HG03521 (cell line): ENCODE measurements at regions not wholly inside any gene's neighbourhood (a gene's known extent, or its start where the extent isn't known, plus 50 kb on each side); places are given as distances from the start of the nearest gene placed in this dataset.
"Not testable (repeated sequence)": the region's sequence is repeated elsewhere in the genome, so short reads cannot be mapped to it uniquely, and the experiment has no call there.

Experiments used
- ATAC-seq: cut with Tn5 transposase; IDR thresholded peaks from one replicate; pipeline ENCODE4 v1.9.1; 2021; ENCODE audit warnings: mild to moderate bottlenecking, moderate library complexity; ENCODE audit not compliant: unreplicated experiment

DNA sequence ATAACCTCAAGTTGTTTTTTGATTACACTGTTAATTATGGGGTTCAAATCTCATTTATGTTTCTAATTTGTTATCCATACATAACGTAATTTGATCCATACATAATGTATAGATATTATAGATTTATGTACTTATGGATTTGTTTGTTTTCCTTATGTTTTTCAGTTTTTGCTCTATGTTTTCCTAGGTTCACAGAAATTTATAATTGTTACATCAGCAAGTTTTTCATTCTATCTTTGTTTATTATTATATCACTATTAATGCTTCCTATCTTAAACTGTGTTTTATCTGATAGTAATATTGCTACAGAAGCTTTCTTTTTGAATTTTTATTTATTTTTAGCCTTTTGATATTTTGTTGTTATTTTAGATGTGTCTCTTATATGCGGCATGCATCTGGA lies 194.3 kb upstream of the SOX21 start:
- no peak for ATAC-seq

DNA sequence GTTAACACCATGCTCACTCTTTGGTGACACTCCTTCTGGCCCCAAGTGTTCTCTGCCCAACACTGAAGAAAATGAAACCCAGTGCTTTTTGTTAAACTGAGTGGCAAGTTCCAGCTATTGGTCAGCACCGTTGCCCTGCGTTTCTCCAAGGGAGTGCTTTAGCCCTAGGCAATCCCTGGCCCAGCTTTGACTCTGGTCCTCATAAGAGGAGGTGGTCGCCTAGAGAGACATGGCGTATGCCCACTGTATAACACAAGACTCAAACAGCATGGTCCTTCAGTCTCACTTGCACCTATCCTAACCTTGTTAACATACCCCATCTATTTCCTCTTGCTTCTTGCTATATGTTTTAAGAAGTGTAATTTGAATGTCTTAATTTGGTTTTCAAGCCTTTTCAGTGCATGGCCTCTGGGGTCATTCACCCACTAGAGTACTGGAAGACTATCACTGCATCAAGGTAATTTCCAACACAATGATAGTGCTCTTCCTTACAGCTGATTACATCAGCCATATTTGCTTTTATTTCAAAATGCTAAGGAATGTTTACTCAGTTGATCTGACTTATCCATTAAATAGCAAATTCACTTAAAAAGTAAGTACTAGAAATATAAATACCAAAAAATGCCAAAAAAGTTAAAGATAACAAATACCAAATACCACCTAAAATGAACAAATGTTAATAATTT lies 190.5 kb upstream of the SOX21 start:
- ATAC-seq: no peak

DNA sequence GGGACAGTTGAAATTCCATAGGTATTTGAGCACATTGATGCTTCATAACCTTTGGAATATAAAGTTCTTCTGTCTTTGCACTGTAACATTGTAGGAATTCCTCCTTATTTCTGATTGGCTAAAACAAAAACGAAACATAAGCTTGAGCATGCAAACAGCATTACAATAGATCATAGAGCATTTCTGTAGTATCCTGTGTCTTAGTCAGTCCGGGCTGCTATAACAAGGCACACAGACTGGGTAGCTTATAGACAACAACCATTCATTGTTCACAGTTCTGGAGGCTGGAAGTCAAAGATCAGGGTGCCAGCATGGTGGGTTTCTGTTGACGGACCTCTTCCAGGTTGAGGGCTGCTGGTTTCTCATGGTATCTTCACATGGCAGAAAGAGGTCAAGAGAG lies 188.7 kb upstream of the SOX21 start:
- ATAC-seq: no peak

DNA sequence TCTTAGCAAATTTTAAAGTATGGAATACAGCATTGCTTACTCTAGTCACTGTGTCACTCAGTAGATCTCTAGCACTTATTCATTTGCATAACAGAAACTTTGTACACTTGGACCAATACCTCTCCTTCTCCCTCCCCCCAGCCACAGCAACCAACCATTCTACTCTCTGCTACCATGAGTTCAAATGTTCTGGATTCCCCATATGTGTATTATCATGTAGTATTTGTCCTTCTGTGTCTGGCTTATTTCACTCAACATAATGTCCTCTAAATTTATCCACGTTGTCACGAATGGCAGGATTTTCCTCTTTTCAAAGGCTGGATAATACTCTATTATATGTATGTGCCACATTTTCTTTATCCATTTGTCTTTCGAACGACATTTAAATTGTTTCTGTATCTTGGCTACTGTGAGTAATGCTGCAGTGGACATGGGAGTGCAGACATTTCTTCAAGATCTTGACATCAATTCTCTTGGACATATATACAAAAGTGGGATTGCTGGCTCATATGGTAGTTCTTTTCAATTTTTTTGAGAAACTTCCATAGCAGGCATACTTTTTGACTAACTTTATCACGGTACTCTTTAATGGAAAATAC lies 184.5 kb upstream of the SOX21 start:
- ATAC-seq: no peak

DNA sequence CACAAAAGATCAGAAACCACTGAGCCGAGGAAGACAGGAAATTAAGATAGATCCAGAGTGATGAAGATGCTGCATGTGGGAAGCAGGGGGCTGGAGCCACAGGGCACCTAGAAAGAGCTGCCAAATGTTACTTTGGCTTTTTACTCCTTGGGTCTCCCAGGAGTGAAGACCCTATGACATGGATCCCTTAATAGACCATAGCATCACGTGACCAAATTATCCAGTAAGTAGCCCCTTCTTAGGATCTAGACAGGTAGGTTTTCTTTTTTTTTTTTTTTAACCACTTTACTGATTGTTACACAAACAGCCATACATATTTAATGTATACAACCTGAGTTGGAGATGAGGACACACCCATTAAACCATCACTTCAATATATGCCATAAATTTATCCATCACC lies 183.9 kb upstream of the SOX21 start:
- ATAC-seq: no peak

DNA sequence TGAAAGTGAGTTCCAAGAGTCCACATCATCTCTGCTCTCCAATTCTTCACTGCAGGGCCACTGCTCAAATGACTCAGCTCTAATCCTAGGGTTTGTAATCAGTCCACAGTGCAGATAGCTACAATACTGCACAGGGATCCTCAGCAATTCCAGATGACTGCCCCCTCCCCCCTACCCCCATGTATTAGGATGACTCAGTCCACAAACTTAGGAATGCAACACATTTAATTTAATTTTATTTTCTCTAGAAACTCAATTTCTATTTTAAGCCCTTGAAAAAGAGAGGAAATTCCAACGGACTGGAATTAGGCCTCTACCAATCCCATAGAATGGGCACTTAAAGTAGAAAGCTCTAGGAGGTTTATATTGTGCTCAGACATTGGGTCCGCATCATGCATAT lies 173.8 kb upstream of the SOX21 start:
- no peak for ATAC-seq

DNA sequence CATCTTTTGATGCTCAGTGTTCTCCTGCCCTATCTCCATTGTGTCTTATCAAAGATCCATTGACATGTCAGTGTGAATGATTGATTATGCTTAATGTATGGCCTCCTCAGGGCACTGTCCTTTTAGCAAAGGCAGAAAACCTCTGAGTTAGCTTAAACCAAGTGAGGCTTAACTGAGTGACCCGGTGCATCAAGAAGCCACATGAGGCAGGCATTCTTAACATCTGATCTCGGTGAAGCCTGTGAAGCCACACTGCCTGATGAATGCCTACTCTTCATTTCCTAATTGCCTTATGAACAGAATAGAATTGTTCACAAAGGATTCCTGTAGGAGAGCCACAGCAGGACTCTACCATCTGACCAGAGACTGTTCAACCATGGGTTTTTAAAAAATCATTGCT lies 168.1 kb upstream of the SOX21 start:
- no peak for ATAC-seq

DNA sequence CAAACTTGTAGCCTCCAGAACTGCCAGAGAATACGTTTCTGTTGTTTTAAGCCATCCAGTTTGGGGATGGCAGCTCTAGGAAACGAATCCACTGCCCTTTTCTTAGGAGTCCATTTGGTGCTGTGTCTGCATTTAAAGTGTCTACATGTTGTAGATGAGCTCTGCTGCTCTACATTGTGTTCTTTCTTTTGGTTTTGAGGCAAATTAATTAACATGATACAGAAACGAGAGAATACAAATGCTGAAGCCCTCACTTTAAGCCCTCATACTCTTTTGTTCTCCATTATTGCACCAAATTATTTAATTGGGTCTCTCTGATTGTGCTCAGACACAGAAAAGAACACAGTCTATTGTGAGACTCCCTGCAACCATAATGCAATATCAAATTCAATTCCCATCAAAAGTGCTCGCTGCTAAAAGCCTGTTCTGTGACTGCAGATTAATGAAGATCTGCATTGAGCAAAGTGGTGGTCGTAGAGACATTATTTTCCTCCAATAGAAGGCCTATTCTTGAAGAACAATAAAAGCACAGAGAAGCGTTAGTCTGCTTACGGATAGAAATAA lies 166.3 kb upstream of the SOX21 start:
- ATAC-seq: no peak

DNA sequence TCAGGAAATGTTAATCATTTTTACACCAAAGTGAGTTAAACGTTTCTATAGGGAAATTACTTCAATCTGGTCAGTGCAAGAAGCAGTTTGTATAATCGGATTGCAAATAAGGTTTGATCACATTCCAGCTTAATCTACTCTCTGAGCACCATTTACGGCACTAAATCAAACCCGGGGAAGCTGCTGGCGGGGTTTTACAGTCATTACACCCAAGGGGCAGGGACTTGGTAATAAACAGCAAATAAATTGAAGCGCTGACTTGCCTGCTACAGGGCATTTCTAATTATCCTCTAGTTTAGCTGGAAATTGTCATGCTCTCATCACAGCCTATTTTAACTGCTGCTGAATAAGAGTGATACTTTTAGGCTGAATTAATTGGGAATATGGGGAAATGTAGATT lies 152.1 kb upstream of the SOX21 start:
- ATAC-seq: no peak

DNA sequence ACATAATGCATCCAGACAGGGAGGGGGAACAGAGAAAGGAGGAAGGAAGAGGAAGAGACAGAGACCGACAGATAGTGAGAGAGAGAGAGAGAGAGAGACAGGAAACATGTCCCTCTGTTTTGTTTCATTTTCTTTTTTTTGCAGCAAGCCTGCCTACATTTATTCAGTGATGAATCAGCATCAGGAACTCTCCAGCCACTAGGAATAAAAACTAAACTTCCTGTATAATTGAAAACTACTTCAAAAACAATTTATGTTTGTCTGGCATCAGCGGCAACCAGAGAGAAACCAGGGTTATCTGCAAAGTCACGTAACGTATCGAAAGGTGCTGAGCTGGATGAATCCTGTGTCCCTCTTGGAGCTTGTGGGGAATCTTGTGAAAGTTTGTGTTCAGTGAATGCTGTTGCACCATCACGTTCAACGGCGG lies 148.6 kb upstream of the SOX21 start:
- no peak for ATAC-seq

DNA sequence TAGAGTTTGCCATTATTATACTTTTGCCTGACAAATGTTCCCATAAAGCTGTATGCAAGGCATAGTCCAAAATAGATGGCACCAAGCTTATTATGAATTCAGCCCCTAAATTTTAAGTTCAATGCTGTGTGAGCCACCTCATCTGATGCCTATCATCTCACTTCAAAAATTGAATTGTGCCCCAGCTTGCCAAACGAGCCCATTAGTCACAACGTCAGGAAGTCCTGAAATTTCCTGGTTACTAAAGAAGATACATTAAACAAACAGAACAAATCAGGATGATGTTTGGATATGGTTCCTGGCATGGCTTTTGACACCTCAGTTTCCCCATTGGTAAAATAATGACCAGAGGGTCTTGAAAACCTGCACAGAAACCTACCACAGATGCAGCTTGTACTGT lies 147.5 kb upstream of the SOX21 start:
- ATAC-seq: no peak

DNA sequence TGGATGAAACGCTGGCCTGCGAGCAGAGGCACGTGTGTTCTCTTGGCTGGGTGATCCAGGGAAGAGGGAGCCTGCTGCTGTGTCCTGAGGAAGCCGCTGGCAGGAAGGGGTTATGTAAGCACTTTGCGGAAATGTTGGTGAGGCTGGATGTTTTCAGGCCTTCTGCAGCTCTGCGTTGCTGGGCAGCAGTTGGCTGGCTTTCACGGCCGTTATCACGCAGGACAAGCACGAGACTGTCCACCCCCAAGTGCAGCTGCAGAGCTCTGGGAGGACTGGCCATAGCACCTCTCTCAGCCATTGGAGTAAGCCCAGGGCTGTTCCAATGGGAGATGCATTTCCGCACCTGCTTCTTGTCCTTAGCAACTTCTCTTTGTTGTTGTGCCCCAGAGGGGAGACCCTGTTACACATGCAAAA lies 146.9 kb upstream of the SOX21 start:
- ATAC-seq: no peak

DNA sequence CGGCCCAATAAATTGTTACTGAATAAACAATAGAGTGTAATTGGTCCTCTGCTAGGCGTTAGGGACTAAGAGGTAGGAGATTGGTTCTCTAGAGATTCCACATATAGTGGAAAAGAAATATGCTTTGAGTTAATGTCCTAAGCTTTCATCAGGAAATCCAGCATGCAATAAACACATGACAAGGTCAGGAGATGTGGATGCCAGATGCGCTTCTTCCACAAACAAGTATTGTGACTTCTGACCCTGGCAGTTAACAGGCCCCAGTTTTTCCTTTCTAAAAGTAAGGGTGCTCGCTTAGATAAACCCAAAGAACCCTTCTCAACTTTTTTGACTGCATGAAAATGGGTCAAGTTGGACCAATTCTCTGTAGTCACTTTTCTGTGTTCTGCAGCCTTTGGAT lies 146.5 kb upstream of the SOX21 start:
- ATAC-seq: no peak

DNA sequence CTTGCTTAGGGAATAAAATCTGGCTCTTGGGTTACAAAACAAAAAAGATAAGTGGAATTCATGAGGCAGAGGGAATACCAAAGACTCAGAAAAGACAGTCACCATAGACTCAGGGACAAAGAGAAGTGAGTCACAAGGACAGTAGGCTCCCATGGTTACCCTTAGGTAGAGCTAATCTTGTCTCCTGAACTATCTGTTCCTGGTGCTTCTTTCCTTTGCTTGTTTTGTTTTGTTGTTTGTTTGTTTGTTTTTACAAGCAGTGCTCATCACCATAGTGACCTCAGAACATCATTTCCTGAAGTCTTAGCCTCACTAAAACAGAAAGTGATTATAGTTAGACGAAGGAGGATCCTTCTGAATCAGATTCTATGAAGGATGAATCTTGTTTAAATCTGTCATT lies 142.3 kb upstream of the SOX21 start:
- no peak for ATAC-seq

DNA sequence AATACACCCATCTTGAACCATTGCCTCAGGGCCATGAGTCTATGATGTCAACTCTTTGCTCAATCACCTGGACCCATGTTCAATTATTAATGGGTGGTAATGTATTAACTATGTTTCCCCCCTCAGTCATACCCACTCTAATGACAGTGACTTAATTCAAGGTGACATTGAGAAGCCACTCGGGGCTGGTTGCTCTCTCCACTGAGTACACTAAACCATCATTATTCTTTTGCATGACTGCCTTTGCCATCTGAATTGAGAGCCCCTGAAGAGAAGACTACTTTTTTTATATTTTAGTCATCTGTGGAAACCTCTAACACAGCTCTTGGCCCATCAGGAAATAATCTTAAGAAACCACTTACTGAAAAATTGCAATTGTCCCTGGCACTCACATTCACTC lies 139.2 kb upstream of the SOX21 start:
- ATAC-seq: no peak

DNA sequence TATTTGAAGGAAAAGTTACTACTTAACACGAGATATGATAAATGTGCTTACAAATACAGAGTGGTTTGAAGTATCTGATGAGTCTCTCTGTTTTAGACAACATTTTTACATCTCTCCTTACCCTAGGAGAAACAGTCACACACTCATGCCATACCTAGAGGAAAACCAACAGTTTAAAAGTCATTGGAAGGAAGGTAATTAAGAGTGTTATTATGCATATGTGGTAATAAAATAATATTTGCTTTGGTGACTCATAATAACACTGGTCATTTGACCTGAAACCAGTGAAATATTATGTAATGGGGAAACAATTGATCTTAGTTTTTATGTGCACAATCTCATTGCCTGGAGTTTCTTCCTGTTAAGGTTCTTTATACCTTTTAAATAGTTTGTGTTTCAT lies 136.9 kb upstream of the SOX21 start:
- no peak for ATAC-seq

DNA sequence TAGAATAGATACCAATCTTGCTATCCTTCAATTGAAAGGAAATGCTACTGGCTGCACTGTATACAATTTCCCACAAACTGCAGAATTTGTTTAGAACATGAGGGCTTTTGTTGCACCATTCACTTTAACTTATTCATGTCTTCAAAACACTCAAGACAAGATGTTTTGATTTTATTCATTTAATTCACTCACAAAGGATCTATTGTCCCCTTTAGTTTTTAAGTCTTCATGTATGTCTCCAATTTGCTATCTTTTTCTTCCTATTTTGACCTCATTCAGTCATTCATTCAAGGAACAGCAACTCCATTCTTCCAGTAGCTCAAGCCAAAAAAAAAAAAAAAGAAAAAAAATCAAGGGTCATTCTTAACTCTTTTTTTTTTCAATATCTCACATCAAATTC lies 130.6 kb upstream of the SOX21 start:
- ATAC-seq: no peak

DNA sequence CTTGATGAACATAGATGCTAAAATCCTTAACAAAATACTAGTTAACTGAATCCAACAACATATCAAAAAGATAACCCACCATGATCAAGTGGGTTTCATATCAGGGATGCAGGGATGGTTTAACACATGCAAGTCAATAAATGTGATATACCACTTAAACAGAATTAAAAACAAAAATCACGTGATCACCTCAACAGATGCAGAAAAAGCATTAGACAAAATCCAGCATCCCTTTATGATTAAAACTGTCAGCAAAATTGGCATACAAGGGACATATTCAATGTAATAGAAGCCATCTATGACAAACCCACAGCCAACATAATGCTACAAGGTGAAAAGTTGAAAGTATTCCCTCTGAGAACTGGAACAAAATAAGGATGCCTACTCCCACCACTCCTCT lies 124.7 kb upstream of the SOX21 start:
- ATAC-seq: not testable (repeated sequence)

DNA sequence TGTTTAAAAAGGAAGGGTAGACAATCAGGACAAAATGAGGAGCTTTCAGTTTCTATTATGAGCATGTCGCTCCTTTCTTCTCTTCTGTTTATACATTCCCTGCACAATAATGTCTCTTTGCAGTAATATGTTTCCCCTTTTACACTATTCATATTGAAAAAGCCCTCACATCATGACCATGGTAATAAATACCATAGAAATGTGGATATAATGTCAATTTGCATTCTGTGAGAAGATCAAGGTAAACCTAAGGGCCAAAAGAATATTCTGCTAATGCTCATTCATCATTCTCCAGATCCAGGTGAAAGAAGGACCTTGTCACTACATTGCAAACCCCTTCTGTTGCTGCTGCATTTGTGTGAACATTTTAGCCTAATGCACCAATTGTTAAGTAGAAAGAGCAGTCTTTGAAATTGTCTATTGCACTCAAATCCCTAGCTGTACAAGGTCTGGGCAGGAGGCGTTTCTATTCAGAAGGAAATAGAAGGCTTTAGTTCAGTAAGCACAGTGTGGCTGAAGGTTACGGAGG lies 117.6 kb upstream of the SOX21 start:
- no peak for ATAC-seq

DNA sequence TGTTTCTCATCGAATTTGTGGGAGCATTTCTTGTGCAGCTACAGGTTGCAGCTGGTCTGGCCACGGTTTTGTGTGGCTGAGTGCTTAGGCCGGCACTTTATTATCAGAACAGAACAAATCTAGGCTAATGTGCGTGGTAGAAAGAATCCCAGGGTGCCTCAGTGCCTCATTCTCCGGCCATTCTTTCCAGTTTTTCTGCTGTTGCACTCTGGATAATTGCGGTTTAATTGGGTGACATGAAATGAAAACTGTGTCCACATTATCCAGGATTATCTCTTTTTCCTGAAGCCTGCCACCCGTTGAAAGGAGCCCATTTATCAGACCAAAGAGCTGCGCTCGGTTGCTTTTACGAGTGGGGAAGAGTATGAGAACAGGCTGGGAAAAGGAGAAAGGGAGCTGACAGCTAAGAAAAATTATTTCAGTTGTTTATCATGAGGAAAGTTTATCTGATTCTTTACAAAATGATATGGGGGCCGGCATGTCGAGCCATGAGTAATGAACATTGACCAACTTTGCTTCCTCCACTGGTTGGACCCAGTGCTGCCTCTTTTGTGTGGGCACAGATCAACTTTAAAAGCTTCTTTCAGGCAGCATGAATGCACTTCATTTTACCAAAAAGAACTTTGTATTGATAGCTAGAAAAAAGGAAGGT lies 117.0 kb upstream of the SOX21 start:
- no peak for ATAC-seq

DNA sequence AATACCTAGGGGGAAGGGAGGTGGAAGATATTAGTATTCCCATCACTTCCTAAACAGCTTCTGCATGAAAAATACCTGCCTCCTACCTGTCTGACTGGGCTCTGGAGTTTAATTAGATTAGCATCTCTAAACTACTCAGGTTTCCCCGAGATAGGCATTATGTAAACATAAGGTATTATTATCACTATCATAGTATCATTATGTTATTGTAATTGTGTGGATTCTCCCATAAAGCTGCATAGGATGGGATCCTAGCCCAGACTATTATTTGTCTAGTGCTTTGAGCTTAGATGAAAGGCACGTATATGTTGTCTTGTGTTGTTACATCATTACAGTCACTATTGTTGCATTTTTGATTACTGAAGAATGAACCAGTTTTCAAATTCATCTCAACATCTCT lies 115.2 kb upstream of the SOX21 start:
- no peak for ATAC-seq

DNA sequence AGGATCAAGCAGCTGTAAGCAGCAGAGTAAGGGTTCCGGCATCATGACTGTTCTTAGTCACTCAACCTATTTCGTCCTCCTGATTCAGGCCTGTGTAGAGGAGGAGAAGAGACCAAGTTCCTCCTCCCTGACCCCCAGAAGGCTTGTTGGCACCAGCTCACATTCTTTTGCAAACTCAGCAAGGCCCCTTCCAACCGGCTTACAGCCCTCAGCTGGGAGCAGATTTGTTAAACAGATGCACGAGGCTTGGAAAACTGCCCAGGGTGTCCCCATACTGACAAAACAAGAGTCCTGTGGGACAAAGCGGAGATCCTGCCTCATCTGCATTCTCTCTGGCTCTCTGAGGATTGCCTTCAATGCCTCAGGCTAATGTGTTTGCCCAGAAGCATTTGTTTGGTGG lies 113.2 kb upstream of the SOX21 start:
- no peak for ATAC-seq
